Smooth muscle cell (in vitro differentiated cells): ENCODE measurements at regions not wholly inside any gene's neighbourhood (a gene's known extent, or its start where the extent isn't known, plus 50 kb on each side); places are given as distances from the start of the nearest gene placed in this dataset.

ENCODE experiments used
- DNase-seq: peaks from one replicate; lab custom pipeline; 2025; ENCODE audit not compliant: unreplicated experiment; lab: John Stamatoyannopoulos, UW
- H2AFZ ChIP-seq: fragments of 200-600 bp; sonication (generic); 2 replicates; pipeline ENCODE4 v1.6.0; 2016; ENCODE audit warnings: antibody characterized with exemption, low read depth, mild to moderate bottlenecking
- H3F3A ChIP-seq: fragments of 200-600 bp; sonication (generic); 2 replicates; pipeline ENCODE4 v1.6.0; 2017; ENCODE audit warnings: antibody characterized with exemption, low read depth
- H3K27ac ChIP-seq: fragments of 200-600 bp; sonication (generic); 2 replicates; pipeline ENCODE4 v1.5.1; 2016; ENCODE audit warnings: low read depth, mild to moderate bottlenecking
- H3K27me3 ChIP-seq: fragments of 200-600 bp; sonication (generic); 2 replicates; pipeline ENCODE4 v1.6.1; 2016; ENCODE audit warnings: low read depth, mild to moderate bottlenecking
- H3K36me3 ChIP-seq: fragments of 200-600 bp; sonication (generic); 2 replicates; pipeline ENCODE4 v1.5.1; 2016; ENCODE audit warnings: low read depth
- H3K4me1 ChIP-seq: fragments of 200-600 bp; sonication (generic); 2 replicates; pipeline ENCODE4 v1.5.1; 2016; ENCODE audit warnings: low read depth
- H3K4me2 ChIP-seq: fragments of 200-600 bp; sonication (generic); 2 replicates; pipeline ENCODE4 v1.6.0; 2016; ENCODE audit warnings: mild to moderate bottlenecking
- H3K4me3 ChIP-seq: fragments of 200-600 bp; sonication (generic); 2 replicates; pipeline ENCODE4 v1.5.1; 2016; ENCODE audit warnings: mild to moderate bottlenecking
- H3K79me2 ChIP-seq: fragments of 200-600 bp; sonication (generic); 2 replicates; pipeline ENCODE4 v1.6.0; 2016; ENCODE audit warnings: low read depth, mild to moderate bottlenecking
- H3K9ac ChIP-seq: fragments of 200-600 bp; sonication (generic); 2 replicates; pipeline ENCODE4 v1.6.0; 2016; ENCODE audit warnings: low read depth
- H3K9me3 ChIP-seq: fragments of 200-600 bp; sonication (generic); replicated peaks from 2 replicates; pipeline ENCODE4 v1.5.1; 2016; ENCODE audit warnings: low read depth
- H4K20me1 ChIP-seq: fragments of 200-600 bp; sonication (generic); 2 replicates; pipeline ENCODE4 v1.6.0; 2016; ENCODE audit warnings: low read depth
- CTCF ChIP-seq: fragments of 200-600 bp; sonication (generic); IDR thresholded peaks from 2 replicates; pipeline ENCODE4 v1.5.1; 2017; ENCODE audit warnings: borderline replicate concordance, mild to moderate bottlenecking, antibody characterized with exemption; ENCODE audit not compliant: insufficient read depth, poor library complexity, severe bottlenecking
- WGBS: methylation state at CpG from one replicate; pipeline ENCODE4 v1.1.7; 2016; ENCODE audit warnings: low lambda C conversion rate; 5-methylcytosine and 5-hydroxymethylcytosine counted together

GRCh38 chr22:49367041-49367697 is 460.5 kb downstream of the BRD1 start:
- Histone ChIP-seq H3F3A (no peaks in the 10 kb centered on the region), H3K4me2 (no peak overlapping the region), H3K4me3 (no peak overlapping the region), H3K9ac (no peak overlapping the region), H3K27me3 (no peaks in the 10 kb centered on the region), H3K79me2 (no peaks in the 10 kb centered on the region), H4K20me1 (no peaks in the 10 kb centered on the region), H3K36me3 (no peaks in the 10 kb centered on the region), H3K9me3 (no peaks in the 10 kb centered on the region), H3K27ac (no peak overlapping the region), H2AFZ (no peak overlapping the region), H3K4me1 (no peaks in the 10 kb centered on the region)
- no peak for TF ChIP-seq CTCF
- no peak for DNase-seq
- WGBS, result 69% methylated on average over 10 of the region's 10 CpGs

GRCh38 chr22:49366437-49366836 is 461.2 kb downstream of the BRD1 start:
- WGBS, result 89% methylated on average over 11 of the region's 11 CpGs
- no peaks in the 10 kb centered on the region for H3K9me3 ChIP-seq
- H2AFZ ChIP-seq, result no peak overlapping the region
- H3K36me3 ChIP-seq, result no peaks in the 10 kb centered on the region
- peaks cover 1% of the 10 kb centered on the region for H3K27me3 ChIP-seq
- H3K9ac ChIP-seq, result no peak overlapping the region
- DNase-seq, result no peak
- H3F3A ChIP-seq, result no peaks in the 10 kb centered on the region
- no peaks in the 10 kb centered on the region for H3K79me2 ChIP-seq
- no peak overlapping the region for H3K27ac ChIP-seq
- H3K4me1 ChIP-seq, result no peaks in the 10 kb centered on the region
- no peak for TF ChIP-seq CTCF
- no peak overlapping the region for H3K4me2 ChIP-seq
- no peaks in the 10 kb centered on the region for H4K20me1 ChIP-seq
- no peak overlapping the region for H3K4me3 ChIP-seq

GRCh38 chr22:49365910-49366309 is 461.8 kb downstream of the BRD1 start:
- no peak for DNase-seq
- peaks cover 5% of the 10 kb centered on the region for H3K27me3 ChIP-seq
- no peaks in the 10 kb centered on the region for H3K9me3 ChIP-seq
- no peak overlapping the region for H3K9ac ChIP-seq
- no peak overlapping the region for H3K27ac ChIP-seq
- no peaks in the 10 kb centered on the region for H4K20me1 ChIP-seq
- no peak for TF ChIP-seq CTCF
- H3K4me1 ChIP-seq, result no peaks in the 10 kb centered on the region
- no peaks in the 10 kb centered on the region for H3K36me3 ChIP-seq
- H3K4me2 ChIP-seq, result no peak overlapping the region
- no peak overlapping the region for H3K4me3 ChIP-seq
- H3K79me2 ChIP-seq, result no peaks in the 10 kb centered on the region
- WGBS, result 90% methylated on average over 14 of the region's 14 CpGs
- no peaks in the 10 kb centered on the region for H3F3A ChIP-seq
- H2AFZ ChIP-seq, result no peak overlapping the region

- Histone ChIP-seq H3F3A (no peaks in the 10 kb centered on the region), H4K20me1 (no peaks in the 10 kb centered on the region), H3K4me2 (no peak overlapping the region), H3K4me1 (no peaks in the 10 kb centered on the region), H2AFZ (no peak overlapping the region), H3K4me3 (no peak overlapping the region), H3K27me3 (peaks cover 5% of the 10 kb centered on the region), H3K9ac (no peak overlapping the region), H3K79me2 (no peaks in the 10 kb centered on the region), H3K9me3 (no peaks in the 10 kb centered on the region), H3K36me3 (no peaks in the 10 kb centered on the region), H3K27ac (no peak overlapping the region)
- WGBS, result 87% methylated on average over 15 of the region's 15 CpGs
- no peak for DNase-seq
- no peak for TF ChIP-seq CTCF
These were observed 462.4 kb downstream of the BRD1 start for GRCh38 chr22:49365191-49365837.
